HEK293 (cell line): ENCODE measurements at regions not wholly inside any gene's neighbourhood (a gene's known extent, or its start where the extent isn't known, plus 50 kb on each side); places are given as distances from the start of the nearest gene placed in this dataset.

Experiments used
- CTCF ChIP-seq: fragments of 450-650 bp; formaldehyde crosslinking; IDR thresholded peaks from 2 replicates; pipeline ENCODE4 v1.5.1; 2016; ENCODE audit warnings: missing biosample characterization, missing genetic modification characterization
- PRDM2 ChIP-seq: fragments of 450-650 bp; formaldehyde crosslinking; IDR thresholded peaks from 2 replicates; pipeline ENCODE4 v1.5.1; 2016; ENCODE audit warnings: missing biosample characterization, missing genetic modification characterization, borderline replicate concordance
- ZBTB11 ChIP-seq: fragments of 450-650 bp; formaldehyde crosslinking; conservative IDR thresholded peaks from 2 replicates; pipeline ENCODE4 v1.5.1; 2016; ENCODE audit warnings: low read depth, missing biosample characterization, missing genetic modification characterization
- ZNF174 ChIP-seq: fragments of 450-650 bp; formaldehyde crosslinking; IDR thresholded peaks from 2 replicates; pipeline ENCODE4 v1.5.0; 2017; ENCODE audit warnings: missing biosample characterization, mild to moderate bottlenecking, missing genetic modification characterization
- ZNF677 ChIP-seq: fragments of 450-650 bp; IDR thresholded peaks from 2 replicates; pipeline ENCODE4 v1.5.0; 2018; ENCODE audit warnings: missing biosample characterization, mild to moderate bottlenecking, missing genetic modification characterization, moderate library complexity

GRCh38 chr7:34365611-34366010 lies 292.4 kb upstream of the NPSR1 start:
- no peak for TF ChIP-seq CTCF
- TF ChIP-seq ZBTB11 = no peak
- TF ChIP-seq ZNF174 (tag by site-specific recombination) = no peak
- TF ChIP-seq ZNF677 (tag by site-specific recombination) = no peak
- TF ChIP-seq PRDM2 (tag by site-specific recombination) = no peak
